Keratinocyte (primary cell): ENCODE measurements at regions not wholly inside any gene's neighbourhood (a gene's known extent, or its start where the extent isn't known, plus 50 kb on each side); places are given as distances from the start of the nearest gene placed in this dataset.

Source experiments
- CTCF ChIP-seq, 3 experiments: IDR thresholded peaks in 1 of 3; conservative IDR thresholded peaks in 1 of 3; optimal IDR thresholded peaks in 1 of 3; 2 replicates in 2 of 3; 3 replicates in 1 of 3; pipeline versions ENCODE3 to v1.5.1; 2011; ENCODE audit warnings: low read length in 3 of 3, mild to moderate bottlenecking in 3 of 3, moderate library complexity in 2 of 3, control low read depth in 1 of 3, inconsistent platforms in 1 of 3; ENCODE audit not compliant: insufficient read depth in 2 of 3; ENCODE audit errors: extremely low read depth in 1 of 3
- EZH2 ChIP-seq: IDR thresholded peaks from one replicate; pipeline ENCODE4 v1.6.1; 2012; ENCODE audit warnings: inconsistent platforms, mild to moderate bottlenecking, low read length, moderate library complexity

- TF ChIP-seq CTCF (optimal IDR thresholded peaks at IDR 0.05 in 1 of 3, IDR thresholded peaks at IDR 0.05 in 1 of 3, conservative IDR thresholded peaks at IDR 0.05 in 1 of 3; ENCODE audit: extremely low read depth in 1 of 3, insufficient read depth in 2 of 3, low read length in 3 of 3) (no peak), EZH2 (no peak)
These were observed 187.3 kb upstream of the CHST9 start for GRCh38 chr18:27372386-27372785.
